Hematopoietic multipotent progenitor cell treated with erythropoietin and hydrocortisone succinate and interleukin-3 and kit ligand, for 8 days (in vitro differentiated cells): ENCODE measurements at regions not wholly inside any gene's neighbourhood (a gene's known extent, or its start where the extent isn't known, plus 50 kb on each side); places are given as distances from the start of the nearest gene placed in this dataset.

Experiments used
- DNase-seq: peaks from one replicate; pipeline ENCODE4 v3.0.0-alpha.2; 2015

DNA sequence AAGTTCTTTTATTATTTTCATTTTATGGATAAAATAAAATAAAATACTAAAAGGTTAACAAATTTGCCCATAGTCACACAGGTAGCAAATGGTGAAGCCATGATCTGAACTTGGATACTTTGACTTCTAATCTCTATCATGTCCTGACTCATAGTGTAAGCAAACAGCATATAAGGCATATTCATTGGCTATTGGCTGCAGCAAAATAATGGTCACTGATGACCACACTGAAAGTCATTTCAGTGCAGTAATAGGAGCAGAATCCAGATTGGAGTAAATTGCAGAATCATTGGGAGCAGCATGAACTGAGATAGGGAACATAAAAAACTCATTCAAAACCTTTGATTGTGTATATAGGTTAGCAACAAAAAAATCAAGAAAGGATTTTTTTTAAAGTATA is 262.9 kb downstream of the PLA2G4A start:
- DNase-seq, result no peak

DNA sequence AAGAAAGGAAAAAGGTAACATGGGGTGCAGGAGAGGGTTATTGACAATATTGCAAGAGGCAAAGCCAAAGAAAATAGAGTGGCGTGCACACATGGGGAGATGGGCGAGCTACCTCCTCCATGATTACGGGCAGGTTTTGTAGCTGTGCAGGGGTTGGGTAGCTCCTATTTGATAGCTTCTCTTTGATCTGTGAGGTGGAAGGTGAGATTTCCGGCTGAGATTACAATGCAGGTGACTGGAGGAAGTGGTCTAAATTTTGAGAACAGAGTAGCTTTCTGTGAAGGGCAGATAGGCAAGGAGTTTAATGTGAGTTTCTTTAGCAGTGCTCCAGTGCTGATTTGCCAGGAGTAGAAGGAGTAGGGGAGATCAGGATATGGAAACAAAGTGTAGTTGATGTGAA is 263.4 kb downstream of the PLA2G4A start:
- no peak for DNase-seq

DNA sequence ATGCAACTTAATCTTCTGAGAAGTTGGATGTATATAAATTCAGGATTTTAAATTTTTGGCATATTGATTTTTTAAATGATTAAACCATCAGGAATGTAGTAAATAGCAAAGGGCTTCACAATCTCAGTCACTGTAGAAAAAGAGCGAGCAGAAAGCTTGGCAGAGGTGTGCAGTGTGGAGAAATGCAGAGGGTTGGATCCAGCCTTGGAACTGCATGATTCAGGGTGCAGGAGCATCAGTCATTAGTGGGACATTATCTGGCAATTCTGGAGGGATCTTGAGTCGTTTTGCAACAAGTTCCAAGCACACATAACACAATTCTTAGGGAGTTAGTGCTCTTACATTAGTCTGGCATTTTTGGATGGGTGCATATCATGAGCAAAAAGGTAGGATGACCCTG is 267.9 kb downstream of the PLA2G4A start:
- no peak for DNase-seq

DNA sequence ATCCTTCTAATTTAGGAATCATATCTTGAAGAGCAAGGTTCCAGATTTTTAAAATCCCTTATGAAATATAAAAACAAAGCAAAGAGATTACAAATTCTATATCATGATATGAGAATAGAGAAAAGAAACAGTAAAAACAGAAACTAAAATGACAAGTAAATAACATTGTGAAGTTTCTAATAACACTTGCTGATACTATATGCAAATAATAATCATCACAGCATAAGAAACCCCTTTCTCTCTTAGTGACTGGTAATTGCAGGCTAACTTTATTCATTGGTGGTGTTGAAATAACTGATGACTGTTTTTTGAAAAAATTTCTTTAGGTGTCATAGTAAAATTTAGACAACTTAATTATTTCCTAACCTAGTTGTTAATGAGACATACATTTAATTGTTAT is 281.6 kb downstream of the PLA2G4A start:
- DNase-seq, result no peak

DNA sequence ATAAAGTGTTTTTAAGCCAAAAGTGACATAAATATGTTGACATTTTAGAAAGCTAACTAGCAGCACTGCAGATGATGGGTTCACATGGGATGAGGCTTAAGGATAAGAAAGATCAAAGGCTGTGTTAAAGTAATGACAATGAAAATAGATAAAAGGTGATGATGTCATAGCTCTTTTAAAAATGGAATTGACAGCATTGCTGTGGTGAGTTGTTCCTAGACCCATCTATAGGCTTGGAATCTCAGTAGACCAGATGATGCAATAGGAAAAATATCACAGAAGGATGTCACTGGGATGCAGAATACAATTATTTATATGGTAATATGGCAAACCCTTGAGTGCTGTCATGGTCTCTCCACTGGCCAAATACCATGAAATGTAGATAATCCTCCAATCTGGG is 286.0 kb downstream of the PLA2G4A start:
- no peak for DNase-seq

DNA sequence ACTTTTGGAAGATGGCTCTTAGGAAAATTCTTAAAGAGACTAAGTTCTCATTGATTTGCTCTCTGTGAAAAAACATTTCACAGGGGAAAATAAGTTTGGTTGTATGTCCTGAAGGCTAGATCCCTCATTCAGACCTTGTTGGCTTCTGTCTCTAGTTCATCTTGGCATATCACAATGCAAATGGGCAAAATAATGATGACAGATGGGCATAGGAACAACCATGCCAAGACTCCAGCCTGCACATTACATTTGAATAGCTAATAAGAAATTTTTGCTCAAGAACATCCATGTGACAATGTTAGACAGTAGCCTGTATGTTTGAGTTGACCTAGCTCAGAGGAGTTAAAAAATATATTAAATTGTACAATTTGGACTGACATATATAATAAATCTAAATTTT is 292.9 kb downstream of the PLA2G4A start:
- no peak for DNase-seq

DNA sequence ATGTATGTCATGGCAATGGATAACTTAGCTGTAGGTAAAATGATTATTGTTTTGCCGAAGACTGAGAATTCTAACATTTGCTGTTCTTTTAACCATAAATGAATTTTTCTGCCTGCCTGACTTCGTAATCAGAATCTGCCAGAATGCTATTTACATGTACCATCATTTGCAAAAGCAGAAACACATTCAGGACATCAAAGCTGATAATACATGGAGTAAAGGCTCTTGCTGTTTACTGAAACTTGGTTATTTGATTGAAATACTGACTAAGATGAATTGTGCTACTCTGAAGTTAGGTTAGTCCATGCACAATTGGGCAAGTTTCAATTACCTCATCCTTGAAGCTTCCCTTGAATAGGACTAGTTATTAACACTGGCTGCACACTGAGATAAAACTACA is 293.8 kb downstream of the PLA2G4A start:
- DNase-seq, result no peak

DNA sequence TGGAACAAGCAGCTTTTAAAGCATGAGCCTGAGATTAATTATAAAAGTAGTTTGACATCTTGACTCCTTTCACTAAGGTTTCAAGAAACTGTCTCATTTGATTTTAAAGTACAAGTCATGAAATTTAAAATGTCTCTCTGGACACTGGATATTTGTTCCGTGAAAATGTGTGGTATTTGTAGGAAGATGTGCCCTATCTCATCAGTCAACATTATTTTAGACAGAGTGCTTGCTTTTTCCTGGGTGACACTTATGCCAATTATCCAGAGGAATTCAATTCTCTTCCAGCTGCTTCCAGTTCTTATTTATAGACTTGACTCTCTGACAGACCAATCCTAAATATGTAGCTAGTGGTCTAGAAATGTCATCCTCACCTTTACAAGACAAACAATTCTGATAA is 300.4 kb downstream of the PLA2G4A start:
- no peak for DNase-seq

DNA sequence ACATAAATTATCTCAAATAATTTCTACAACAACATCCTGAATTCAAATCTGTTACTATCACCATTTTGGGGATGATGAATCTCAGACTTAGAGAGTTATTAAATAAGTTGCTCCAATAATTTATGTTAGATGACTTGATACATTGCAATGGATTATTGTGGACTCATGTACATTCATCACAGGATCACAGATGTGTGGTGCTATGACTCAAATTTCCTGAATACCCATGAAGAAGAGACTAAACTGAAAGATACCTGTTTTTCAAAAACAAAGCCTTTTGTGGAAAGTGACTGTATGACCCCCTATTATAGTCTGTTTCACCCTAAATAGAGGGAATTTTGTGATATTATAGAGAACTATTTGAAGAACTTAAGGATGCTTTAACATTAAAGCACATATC is 315.0 kb downstream of the PLA2G4A start:
- DNase-seq, result no peak

DNA sequence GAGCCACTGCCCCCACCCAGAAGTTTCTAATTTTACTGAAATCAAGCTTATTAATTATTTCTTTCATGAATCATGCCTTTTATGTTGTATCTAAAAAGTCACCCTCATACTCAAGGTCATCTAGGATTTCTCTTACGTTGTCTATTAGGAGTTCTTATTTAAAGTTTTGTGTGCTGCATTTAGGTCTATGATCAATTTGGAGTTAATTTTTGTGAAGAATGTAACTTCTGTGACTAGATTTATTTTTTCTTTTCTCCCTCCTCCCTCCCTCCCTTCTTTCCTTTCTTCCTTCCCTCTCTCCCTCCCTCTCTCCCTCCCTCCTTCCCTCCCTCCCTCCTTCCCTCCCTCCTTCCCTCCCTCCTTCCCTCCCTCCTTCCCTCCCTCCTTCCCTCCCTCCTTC is 317.6 kb downstream of the PLA2G4A start:
- no peak for DNase-seq

DNA sequence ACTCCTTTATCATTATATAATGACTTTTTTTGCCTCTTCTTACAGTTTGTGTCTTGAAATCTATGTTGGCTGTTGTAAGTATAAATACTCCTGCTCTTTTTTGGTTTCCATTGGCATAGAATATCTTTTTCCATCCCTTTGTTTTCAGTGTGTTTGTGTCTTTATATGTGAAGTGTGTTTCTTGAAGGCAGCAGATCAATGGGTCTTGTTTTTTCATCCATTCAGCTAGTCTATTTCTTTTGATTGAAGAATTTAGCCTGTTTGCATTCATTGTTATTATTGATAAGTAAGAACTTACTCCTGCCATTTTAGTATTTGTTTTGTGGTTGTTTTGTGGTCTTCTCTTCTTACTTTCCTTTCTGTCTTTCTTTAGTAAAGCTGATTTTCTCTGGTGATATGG is 322.8 kb downstream of the PLA2G4A start:
- no peak for DNase-seq

DNA sequence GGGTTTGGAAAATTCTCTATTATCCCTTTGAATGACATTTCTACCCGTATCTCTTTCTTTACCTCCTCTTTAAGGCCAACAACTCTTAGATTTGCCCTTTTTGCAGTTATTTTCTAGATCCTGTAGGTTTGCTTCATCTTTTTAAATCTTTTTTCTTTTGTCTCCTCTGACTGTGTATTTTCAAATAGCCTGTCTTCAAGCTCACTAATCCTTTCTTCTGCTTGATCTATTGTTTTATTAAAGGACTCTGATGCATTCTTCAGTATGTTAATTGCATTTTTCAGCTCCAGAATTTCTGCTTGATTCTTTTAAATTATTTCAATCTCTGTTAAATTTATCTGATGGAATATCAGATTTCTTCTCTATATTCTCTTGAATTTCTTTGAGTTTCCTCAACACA is 324.3 kb downstream of the PLA2G4A start:
- no peak for DNase-seq

DNA sequence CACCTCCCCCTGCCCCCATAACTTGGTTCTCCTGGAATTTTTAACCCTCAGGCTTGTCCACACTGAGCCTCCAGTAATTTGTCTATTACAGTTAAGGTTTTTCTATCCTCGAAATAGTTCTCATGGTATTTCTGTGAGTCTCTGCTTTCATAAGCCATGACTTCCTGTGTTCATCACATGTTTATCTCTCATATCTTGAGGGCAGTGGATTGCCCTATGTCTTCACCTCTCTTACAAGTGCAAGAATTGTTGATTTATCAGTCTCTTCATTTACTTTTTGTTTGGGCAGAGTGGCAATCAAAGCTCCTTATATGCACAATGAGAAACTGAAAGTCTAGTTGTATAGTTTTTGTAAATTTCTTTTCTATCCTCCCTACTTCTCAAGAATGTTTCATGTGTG is 328.4 kb downstream of the PLA2G4A start:
- no peak for DNase-seq

DNA sequence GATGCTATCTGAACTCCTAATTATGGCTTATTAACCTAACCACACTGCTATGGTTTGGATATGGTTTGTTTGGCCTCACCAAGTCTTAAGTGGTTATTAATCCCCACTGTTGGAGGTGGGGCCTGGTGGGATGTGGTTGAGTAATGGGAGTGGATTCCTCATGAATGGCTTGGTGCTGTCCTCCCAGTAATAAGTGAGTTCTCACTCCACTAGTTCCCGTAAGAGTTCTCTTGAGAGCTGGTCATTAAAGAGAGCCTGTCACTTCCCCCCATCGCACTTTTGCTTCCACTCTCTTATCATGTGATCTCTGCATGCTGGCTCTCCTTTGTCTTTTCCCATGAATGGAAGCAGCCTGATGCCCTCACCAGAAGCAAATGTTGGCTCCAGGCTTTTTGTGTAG is 328.8 kb downstream of the PLA2G4A start:
- DNase-seq, result no peak

DNA sequence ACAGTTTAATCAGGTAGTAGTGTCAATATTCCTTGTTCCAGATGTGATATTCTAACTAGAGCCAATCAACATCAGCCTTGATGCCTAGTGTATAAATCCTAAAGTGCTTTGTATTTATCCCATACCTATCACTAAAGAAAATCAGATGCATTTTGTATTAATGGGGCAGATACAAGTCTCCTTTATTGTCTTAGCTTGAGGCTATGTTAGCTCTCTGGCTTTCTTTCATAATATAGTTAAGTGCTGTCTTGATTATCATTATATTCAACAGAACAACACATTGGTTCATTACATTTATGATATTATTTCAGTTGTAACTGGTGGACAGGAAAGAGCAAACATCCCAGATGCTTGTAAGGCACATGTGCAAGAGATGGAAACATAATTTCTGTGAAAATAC is 338.8 kb downstream of the PLA2G4A start:
- no peak for DNase-seq

DNA sequence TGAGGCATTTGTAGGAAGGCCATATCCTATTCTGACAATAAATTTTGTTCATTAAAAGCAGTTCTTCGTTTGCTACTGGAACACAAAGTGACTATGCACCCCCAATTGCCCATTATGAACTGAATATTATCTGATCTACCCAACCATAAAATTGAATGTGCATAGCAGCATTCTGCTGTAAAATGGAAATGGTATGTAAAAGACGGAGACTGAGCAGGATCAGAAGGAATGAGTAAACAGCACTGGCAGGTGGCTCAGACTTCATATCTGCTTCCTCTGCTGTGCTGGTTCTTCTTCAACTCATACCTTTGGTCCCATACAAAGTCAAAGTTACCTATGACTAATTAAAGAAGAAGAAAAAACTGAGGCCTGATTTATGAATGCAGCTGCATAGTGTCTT is 339.5 kb downstream of the PLA2G4A start:
- DNase-seq, result no peak

DNA sequence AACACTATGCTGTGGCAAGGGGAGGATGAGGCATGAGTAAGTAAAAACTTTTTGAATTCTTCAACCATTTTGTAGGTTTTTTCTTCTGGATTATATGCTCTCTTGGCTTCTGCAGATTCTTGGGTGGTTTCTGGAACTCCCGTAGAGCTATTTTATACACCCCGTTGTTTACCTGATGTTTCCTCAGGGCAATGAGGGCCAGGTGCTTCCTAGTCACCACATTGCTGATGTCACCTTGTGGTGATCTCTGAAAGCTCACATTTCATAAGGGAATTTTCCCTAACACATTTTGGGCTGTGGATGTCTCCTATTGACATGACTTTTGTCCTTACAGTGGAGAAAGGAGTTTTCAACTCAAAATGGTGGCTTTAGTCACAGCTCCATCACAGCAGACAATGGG is 356.6 kb downstream of the PLA2G4A start:
- no peak for DNase-seq

DNA sequence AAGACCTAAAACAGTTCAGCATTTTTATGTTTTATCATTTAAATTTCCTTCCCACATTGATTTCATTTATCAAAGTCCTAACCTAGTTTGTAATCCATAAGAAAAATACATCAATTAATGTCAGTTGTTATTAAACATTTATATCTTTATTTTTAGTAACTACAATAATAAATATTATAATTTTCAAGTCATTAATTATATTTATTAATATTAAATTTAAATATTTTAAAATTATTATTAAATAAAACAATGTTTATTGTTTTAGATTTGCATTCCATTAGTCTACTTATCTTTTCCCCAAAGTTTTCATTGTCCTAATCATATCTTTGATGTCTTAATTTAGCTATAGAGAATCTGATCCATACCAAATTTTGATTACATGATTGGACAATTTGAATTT is 368.9 kb downstream of the PLA2G4A start:
- DNase-seq, result no peak

DNA sequence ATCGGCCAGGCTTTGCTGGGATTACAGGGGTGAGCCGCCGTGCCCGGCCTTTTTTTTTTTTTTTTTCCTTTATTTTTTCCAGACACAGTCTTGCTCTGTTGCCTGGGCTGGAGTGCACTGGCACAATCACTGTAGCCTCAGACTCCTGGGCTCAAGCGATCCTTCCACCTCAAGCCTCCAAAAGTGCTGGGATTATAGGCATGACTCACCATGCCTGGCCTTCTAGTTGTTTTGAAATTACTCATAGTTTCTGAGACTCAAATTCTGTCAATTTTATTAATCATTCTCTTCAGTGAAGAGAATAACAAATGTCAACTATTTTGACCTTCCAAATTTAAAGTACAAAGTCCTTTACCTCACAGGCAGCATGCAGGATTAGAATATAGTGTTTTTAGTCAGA is 374.5 kb downstream of the PLA2G4A start:
- no peak for DNase-seq

DNA sequence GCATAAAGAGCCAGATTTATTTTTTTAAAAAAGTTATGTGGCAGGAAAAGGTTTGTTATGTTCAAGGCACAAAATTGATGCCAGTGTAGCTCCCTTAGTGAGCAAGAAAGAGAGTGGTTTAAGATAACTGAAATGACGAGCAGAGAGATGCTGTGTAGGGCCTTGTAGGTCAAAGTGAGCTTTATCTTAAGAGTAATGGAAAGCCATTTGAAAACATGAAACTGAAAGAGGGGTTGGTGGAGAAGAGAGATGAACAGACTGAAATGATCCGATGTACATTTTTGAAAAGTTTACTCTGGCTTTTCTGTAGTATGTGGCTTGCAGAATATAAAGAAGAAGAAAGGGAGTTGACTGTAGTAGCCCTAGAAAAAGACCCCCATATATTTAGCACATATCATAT is 383.6 kb downstream of the PLA2G4A start:
- DNase-seq, result no peak

DNA sequence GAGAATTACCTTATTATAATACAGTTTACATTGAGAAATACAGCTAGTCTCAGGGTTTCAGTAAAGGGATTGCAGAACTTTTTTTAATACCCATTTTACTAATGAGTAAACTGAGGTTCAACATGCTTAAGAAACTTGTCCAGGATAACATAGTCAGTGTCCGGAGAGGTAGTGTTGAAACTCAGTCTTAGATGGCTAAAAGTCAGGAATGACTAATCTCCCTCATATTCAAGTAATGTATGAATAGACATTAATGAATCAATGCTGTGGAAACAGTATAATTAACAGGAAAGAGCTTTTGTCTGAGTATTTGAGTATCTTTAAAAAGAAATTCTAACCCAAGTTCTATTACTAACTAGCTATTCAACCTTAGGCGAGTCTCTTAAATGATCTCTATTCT is 397.6 kb downstream of the PLA2G4A start:
- no peak for DNase-seq

DNA sequence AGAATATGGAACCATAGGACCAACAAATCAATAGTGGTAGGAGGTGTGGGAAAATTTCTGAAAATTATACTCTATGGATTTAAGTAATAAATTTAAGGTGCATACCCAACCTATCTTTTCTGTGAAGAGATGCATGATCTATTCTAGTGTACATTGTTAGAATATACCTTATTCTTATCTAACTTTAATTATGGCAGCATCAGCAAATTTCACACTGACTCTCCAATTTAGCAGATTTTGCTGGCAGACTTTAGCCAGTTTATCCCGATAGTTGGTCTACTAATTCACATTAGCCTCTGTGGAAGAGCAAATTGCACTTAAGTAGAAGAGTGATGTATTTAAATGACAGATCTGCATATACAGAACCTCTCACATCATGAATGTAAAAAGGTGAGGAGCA is 400.0 kb downstream of the PLA2G4A start:
- no peak for DNase-seq

DNA sequence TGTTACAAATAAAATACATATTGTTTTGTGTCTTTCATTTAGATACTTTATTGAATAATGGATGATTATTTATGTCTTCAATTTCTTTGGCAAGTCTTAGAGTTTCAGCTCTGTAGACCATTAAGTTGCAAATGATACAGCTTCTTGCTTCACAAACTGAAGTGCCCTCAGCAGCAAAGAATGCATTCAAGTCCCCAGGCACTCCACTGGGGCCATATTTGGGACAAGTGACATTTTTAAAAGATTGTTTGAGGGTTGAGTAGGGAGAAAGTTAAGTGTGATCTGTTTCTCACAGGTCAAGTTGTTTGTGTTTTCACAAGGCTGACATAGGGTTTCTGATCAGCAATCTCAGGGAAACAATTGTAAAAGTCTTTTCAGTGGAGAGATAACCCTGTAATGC is 400.7 kb downstream of the PLA2G4A start:
- DNase-seq, result no peak

DNA sequence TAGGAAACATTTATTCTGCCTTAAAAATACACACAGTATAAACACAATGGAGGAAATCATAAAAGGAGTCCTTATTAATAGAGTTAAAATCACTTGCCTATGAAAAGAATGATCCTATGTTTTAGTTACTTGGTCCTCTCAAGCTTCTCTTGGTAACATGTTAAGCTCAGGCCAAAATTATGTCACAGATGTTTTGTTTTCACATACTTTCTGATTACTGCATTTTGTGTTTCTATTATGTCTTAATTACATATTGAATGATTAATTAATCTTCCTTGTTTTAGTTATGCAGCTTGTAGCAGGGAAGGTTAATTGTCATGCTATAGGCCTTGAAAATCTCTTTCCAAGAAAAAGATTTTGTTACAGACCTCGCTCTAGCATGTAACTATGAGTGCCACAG is 406.0 kb downstream of the PLA2G4A start:
- DNase-seq, result no peak

DNA sequence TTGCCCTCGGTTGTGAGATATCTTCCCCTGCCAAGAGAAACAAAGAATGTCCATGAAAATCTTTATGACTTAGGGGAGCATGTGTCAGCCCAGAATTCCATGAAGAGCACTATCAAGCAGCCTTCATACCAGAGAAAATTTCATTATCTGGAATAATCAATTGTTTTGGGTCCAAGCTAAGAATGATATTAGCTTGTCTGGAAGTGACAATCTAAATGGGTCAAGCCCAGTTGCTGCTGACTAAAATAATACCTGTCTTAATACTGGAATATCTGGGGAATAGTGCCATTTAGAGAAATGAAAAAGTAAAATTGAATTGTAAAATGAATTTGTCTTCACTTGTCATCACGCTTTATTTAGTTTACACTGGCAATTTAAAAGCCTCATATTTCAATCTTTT is 407.4 kb downstream of the PLA2G4A start:
- no peak for DNase-seq

DNA sequence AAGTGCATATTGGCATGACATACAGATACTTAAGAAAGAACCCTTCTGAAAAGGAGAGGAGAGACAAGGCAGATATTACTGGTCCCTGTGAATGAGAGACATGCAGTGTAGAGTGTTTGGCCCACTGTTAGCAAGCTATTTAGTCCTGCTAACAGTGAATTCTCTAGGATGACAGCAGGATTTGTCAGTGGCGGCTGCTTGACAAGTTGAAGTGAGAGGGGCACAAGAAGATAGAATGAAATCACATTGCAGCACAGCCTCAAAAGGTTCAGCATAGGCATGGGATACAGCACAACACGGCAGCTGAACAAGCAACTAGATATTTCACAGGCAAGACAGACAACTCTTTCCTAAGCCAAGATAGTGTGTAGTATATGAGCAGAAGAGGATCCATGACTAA is 407.9 kb downstream of the PLA2G4A start:
- DNase-seq, result no peak

DNA sequence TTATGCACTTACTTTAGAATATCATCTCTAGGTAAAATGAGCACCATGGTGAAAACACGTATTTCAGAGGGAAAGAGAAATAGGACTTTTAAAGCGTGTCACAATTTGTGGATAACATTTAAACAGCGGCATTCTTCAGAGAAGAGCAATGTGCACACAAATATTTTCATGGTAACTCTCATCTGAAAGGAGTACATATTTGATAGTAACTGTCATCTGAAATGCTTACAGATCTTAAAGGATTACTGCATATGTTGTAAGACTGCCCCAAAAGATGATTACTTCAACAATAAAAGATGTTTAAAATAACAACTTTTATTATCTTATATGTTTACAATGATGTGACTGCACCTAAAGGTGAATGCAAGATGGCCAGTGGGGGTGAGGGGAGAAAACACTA is 408.8 kb downstream of the PLA2G4A start:
- no peak for DNase-seq
